ENCODE measurements at regions not wholly inside any gene's neighbourhood (a gene's known extent, or its start where the extent isn't known, plus 50 kb on each side); places are given as distances from the start of the nearest gene placed in this dataset.

GRCh38 chr3:105065895-105066839 is 300.5 kb upstream of the ALCAM start:
- WGBS (ENCODE audit: insufficient coverage, low lambda C conversion rate), result 100% methylated on average over 1 of the region's 8 CpGs
- no peaks in the 10 kb centered on the region for H3K27me3 ChIP-seq (ENCODE audit: control insufficient read depth, insufficient read depth, low read length)

GRCh38 chr3:105067361-105067760 is 299.3 kb upstream of the ALCAM start:
- no peak for DNase-seq
- no peak overlapping the region for H3K27ac ChIP-seq (ENCODE audit: low read length)
- no peaks in the 10 kb centered on the region for H3K9me3 ChIP-seq (ENCODE audit: control insufficient read depth, low read depth, low read length)
- H3K4me3 ChIP-seq (ENCODE audit: low read length), result no peak overlapping the region
- no peaks in the 10 kb centered on the region for H3K27me3 ChIP-seq (ENCODE audit: control insufficient read depth, insufficient read depth, low read length)
- H3K4me1 ChIP-seq (ENCODE audit: control insufficient read depth, insufficient read depth, low read length), result no peaks in the 10 kb centered on the region
- H3K36me3 ChIP-seq (ENCODE audit: control insufficient read depth, insufficient read depth, low read length), result no peaks in the 10 kb centered on the region
- WGBS (ENCODE audit: insufficient coverage, low lambda C conversion rate), result 100% methylated on average over 1 of the region's 3 CpGs

More at GRCh38 chr3:105065895-105066839, 300.5 kb upstream of the ALCAM start:
- no peaks in the 10 kb centered on the region for H3K9me3 ChIP-seq (ENCODE audit: control insufficient read depth, low read depth, low read length)
- no peak overlapping the region for H3K4me3 ChIP-seq (ENCODE audit: low read length)
- no peak overlapping the region for H3K27ac ChIP-seq (ENCODE audit: low read length)
- H3K4me1 ChIP-seq (ENCODE audit: control insufficient read depth, insufficient read depth, low read length), result no peaks in the 10 kb centered on the region
- H3K36me3 ChIP-seq (ENCODE audit: control insufficient read depth, insufficient read depth, low read length), result no peaks in the 10 kb centered on the region
- no peak for DNase-seq

GRCh38 chr3:105077060-105077822 is 289.5 kb upstream of the ALCAM start:
- no peak overlapping the region for H3K4me3 ChIP-seq (ENCODE audit: low read length)
- no peak for DNase-seq
- H3K4me1 ChIP-seq (ENCODE audit: control insufficient read depth, insufficient read depth, low read length), result no peaks in the 10 kb centered on the region
- no peaks in the 10 kb centered on the region for H3K36me3 ChIP-seq (ENCODE audit: control insufficient read depth, insufficient read depth, low read length)
- no peak overlapping the region for H3K27ac ChIP-seq (ENCODE audit: low read length)
- no peaks in the 10 kb centered on the region for H3K9me3 ChIP-seq (ENCODE audit: control insufficient read depth, low read depth, low read length)
- WGBS (ENCODE audit: insufficient coverage, low lambda C conversion rate), result no CpG with 5 or more reads among the region's 4 CpGs
- no peaks in the 10 kb centered on the region for H3K27me3 ChIP-seq (ENCODE audit: control insufficient read depth, insufficient read depth, low read length)

GRCh38 chr3:105083945-105084344 is 282.8 kb upstream of the ALCAM start:
- H3K4me3 ChIP-seq (ENCODE audit: low read length), result no peak overlapping the region
- no peaks in the 10 kb centered on the region for H3K9me3 ChIP-seq (ENCODE audit: control insufficient read depth, low read depth, low read length)
- WGBS (ENCODE audit: insufficient coverage, low lambda C conversion rate), result 100% methylated on average over 1 of the region's 1 CpG

GRCh38 chr3:105085506-105085905 is 281.2 kb upstream of the ALCAM start:
- no peaks in the 10 kb centered on the region for H3K4me1 ChIP-seq (ENCODE audit: control insufficient read depth, insufficient read depth, low read length)
- H3K9me3 ChIP-seq (ENCODE audit: control insufficient read depth, low read depth, low read length), result no peaks in the 10 kb centered on the region
- no peak overlapping the region for H3K4me3 ChIP-seq (ENCODE audit: low read length)
- no peaks in the 10 kb centered on the region for H3K36me3 ChIP-seq (ENCODE audit: control insufficient read depth, insufficient read depth, low read length)
- H3K27me3 ChIP-seq (ENCODE audit: control insufficient read depth, insufficient read depth, low read length), result no peaks in the 10 kb centered on the region
- H3K27ac ChIP-seq (ENCODE audit: low read length), result no peak overlapping the region
- no peak for DNase-seq

More at GRCh38 chr3:105083945-105084344, 282.8 kb upstream of the ALCAM start:
- Histone ChIP-seq H3K36me3 (ENCODE audit: control insufficient read depth, insufficient read depth, low read length) (no peaks in the 10 kb centered on the region), H3K27me3 (ENCODE audit: control insufficient read depth, insufficient read depth, low read length) (no peaks in the 10 kb centered on the region), H3K4me1 (ENCODE audit: control insufficient read depth, insufficient read depth, low read length) (no peaks in the 10 kb centered on the region), H3K27ac (ENCODE audit: low read length) (no peak overlapping the region)
- no peak for DNase-seq

GRCh38 chr3:105093371-105094252 is 273.1 kb upstream of the ALCAM start:
- H3K36me3 ChIP-seq (ENCODE audit: control insufficient read depth, insufficient read depth, low read length), result no peaks in the 10 kb centered on the region
- no peak overlapping the region for H3K4me3 ChIP-seq (ENCODE audit: low read length)
- H3K27ac ChIP-seq (ENCODE audit: low read length), result no peak overlapping the region
- no peaks in the 10 kb centered on the region for H3K9me3 ChIP-seq (ENCODE audit: control insufficient read depth, low read depth, low read length)
- H3K27me3 ChIP-seq (ENCODE audit: control insufficient read depth, insufficient read depth, low read length), result no peaks in the 10 kb centered on the region
- H3K4me1 ChIP-seq (ENCODE audit: control insufficient read depth, insufficient read depth, low read length), result no peaks in the 10 kb centered on the region
- WGBS (ENCODE audit: insufficient coverage, low lambda C conversion rate), result 61% methylated on average over 2 of the region's 7 CpGs
- DNase-seq, result no peak

- no peak for DNase-seq
- 83% methylated on average over 2 of the region's 3 CpGs for WGBS (ENCODE audit: insufficient coverage, low lambda C conversion rate)
- Histone ChIP-seq H3K27me3 (ENCODE audit: control insufficient read depth, insufficient read depth, low read length) (no peaks in the 10 kb centered on the region), H3K27ac (ENCODE audit: low read length) (no peak overlapping the region), H3K4me3 (ENCODE audit: low read length) (no peak overlapping the region), H3K9me3 (ENCODE audit: control insufficient read depth, low read depth, low read length) (no peaks in the 10 kb centered on the region), H3K4me1 (ENCODE audit: control insufficient read depth, insufficient read depth, low read length) (no peaks in the 10 kb centered on the region), H3K36me3 (ENCODE audit: control insufficient read depth, insufficient read depth, low read length) (no peaks in the 10 kb centered on the region)
These were observed 272.1 kb upstream of the ALCAM start for GRCh38 chr3:105094588-105094987.

GRCh38 chr3:105096071-105096470 is 270.6 kb upstream of the ALCAM start:
- Histone ChIP-seq H3K27me3 (ENCODE audit: control insufficient read depth, insufficient read depth, low read length) (no peaks in the 10 kb centered on the region), H3K4me3 (ENCODE audit: low read length) (no peak overlapping the region), H3K4me1 (ENCODE audit: control insufficient read depth, insufficient read depth, low read length) (no peaks in the 10 kb centered on the region), H3K36me3 (ENCODE audit: control insufficient read depth, insufficient read depth, low read length) (no peaks in the 10 kb centered on the region), H3K27ac (ENCODE audit: low read length) (no peak overlapping the region), H3K9me3 (ENCODE audit: control insufficient read depth, low read depth, low read length) (no peaks in the 10 kb centered on the region)
- DNase-seq, result no peak
- no CpG with 5 or more reads among the region's 3 CpGs for WGBS (ENCODE audit: insufficient coverage, low lambda C conversion rate)

- Histone ChIP-seq H3K36me3 (ENCODE audit: control insufficient read depth, insufficient read depth, low read length) (no peaks in the 10 kb centered on the region), H3K4me3 (ENCODE audit: low read length) (no peak overlapping the region), H3K27me3 (ENCODE audit: control insufficient read depth, insufficient read depth, low read length) (no peaks in the 10 kb centered on the region), H3K9me3 (ENCODE audit: control insufficient read depth, low read depth, low read length) (no peaks in the 10 kb centered on the region), H3K4me1 (ENCODE audit: control insufficient read depth, insufficient read depth, low read length) (no peaks in the 10 kb centered on the region), H3K27ac (ENCODE audit: low read length) (no peak overlapping the region)
- no peak for DNase-seq
- WGBS (ENCODE audit: insufficient coverage, low lambda C conversion rate), result no CpG with 5 or more reads among the region's 2 CpGs
These were observed 265.1 kb upstream of the ALCAM start for GRCh38 chr3:105101603-105102002.

GRCh38 chr3:105103139-105103538 is 263.6 kb upstream of the ALCAM start:
- H3K4me3 ChIP-seq (ENCODE audit: low read length), result no peak overlapping the region
- H3K27me3 ChIP-seq (ENCODE audit: control insufficient read depth, insufficient read depth, low read length), result no peaks in the 10 kb centered on the region
- H3K36me3 ChIP-seq (ENCODE audit: control insufficient read depth, insufficient read depth, low read length), result no peaks in the 10 kb centered on the region
- H3K9me3 ChIP-seq (ENCODE audit: control insufficient read depth, low read depth, low read length), result no peaks in the 10 kb centered on the region
- no peaks in the 10 kb centered on the region for H3K4me1 ChIP-seq (ENCODE audit: control insufficient read depth, insufficient read depth, low read length)
- no peak overlapping the region for H3K27ac ChIP-seq (ENCODE audit: low read length)
- WGBS (ENCODE audit: insufficient coverage, low lambda C conversion rate), result 100% methylated on average over 1 of the region's 2 CpGs
- DNase-seq, result no peak
